Neuron (in vitro differentiated cells): ENCODE measurements at regions not wholly inside any gene's neighbourhood (a gene's known extent, or its start where the extent isn't known, plus 50 kb on each side); places are given as distances from the start of the nearest gene placed in this dataset.

Experiments
- H2AFZ ChIP-seq: one replicate; pipeline ENCODE4 v1.6.1; 2013; ENCODE audit warnings: low read depth, mild to moderate bottlenecking, inconsistent platforms, low read length, moderate library complexity
- H3K27me3 ChIP-seq: one replicate; pipeline ENCODE4 v1.6.1; 2013; ENCODE audit warnings: low read length; ENCODE audit not compliant: insufficient read depth
- H3K36me3 ChIP-seq: one replicate; pipeline ENCODE4 v1.6.1; 2013; ENCODE audit warnings: low read length; ENCODE audit not compliant: insufficient read depth
- H3K4me1 ChIP-seq: one replicate; pipeline ENCODE4 v1.6.1; 2013; ENCODE audit warnings: low read length; ENCODE audit not compliant: insufficient read depth
- H3K4me3 ChIP-seq: 2 replicates; pipeline ENCODE4 v1.5.1; 2013; ENCODE audit warnings: mild to moderate bottlenecking, low read length, moderate library complexity
- H3K9me3 ChIP-seq: one replicate; pipeline ENCODE4 v1.6.1; 2013; ENCODE audit warnings: low read length

GRCh38 chr12:25025951-25026490 lies 77.1 kb upstream of the BCAT1 start:
- no peak overlapping the region for H2AFZ ChIP-seq
- no peaks in the 10 kb centered on the region for H3K27me3 ChIP-seq
- H3K36me3 ChIP-seq: no peaks in the 10 kb centered on the region
- no peak overlapping the region for H3K4me3 ChIP-seq
- H3K4me1 ChIP-seq: no peaks in the 10 kb centered on the region
- no peaks in the 10 kb centered on the region for H3K9me3 ChIP-seq

- Histone ChIP-seq H2AFZ (peak overlapping the region; percentile 10), H3K9me3 (no peaks in the 10 kb centered on the region), H3K4me1 (no peaks in the 10 kb centered on the region), H3K4me3 (no peak overlapping the region), H3K36me3 (no peaks in the 10 kb centered on the region), H3K27me3 (no peaks in the 10 kb centered on the region)
These were observed 76.4 kb upstream of the BCAT1 start for GRCh38 chr12:25025260-25025659.

- Histone ChIP-seq H3K4me3 (no peak overlapping the region), H3K36me3 (no peaks in the 10 kb centered on the region), H2AFZ (no peak overlapping the region), H3K9me3 (peaks cover 5% of the 10 kb centered on the region), H3K27me3 (no peaks in the 10 kb centered on the region), H3K4me1 (no peaks in the 10 kb centered on the region)
These were observed 74.9 kb upstream of the BCAT1 start for GRCh38 chr12:25023808-25024207.

- Histone ChIP-seq H3K36me3 (no peaks in the 10 kb centered on the region), H2AFZ (no peak overlapping the region), H3K27me3 (no peaks in the 10 kb centered on the region), H3K9me3 (peaks cover 5% of the 10 kb centered on the region), H3K4me1 (no peaks in the 10 kb centered on the region), H3K4me3 (no peak overlapping the region)
These were observed 71.8 kb upstream of the BCAT1 start for GRCh38 chr12:25020621-25021243.

GRCh38 chr12:25018146-25018545 lies 69.2 kb upstream of the BCAT1 start:
- no peak overlapping the region for H2AFZ ChIP-seq
- H3K36me3 ChIP-seq: no peaks in the 10 kb centered on the region
- H3K27me3 ChIP-seq: no peaks in the 10 kb centered on the region
- H3K4me3 ChIP-seq: no peak overlapping the region
- peaks cover 5% of the 10 kb centered on the region for H3K9me3 ChIP-seq
- no peaks in the 10 kb centered on the region for H3K4me1 ChIP-seq

- Histone ChIP-seq H3K9me3 (peaks cover 5% of the 10 kb centered on the region), H3K4me1 (no peaks in the 10 kb centered on the region), H2AFZ (no peak overlapping the region), H3K4me3 (no peak overlapping the region), H3K36me3 (no peaks in the 10 kb centered on the region), H3K27me3 (no peaks in the 10 kb centered on the region)
These were observed 68.4 kb upstream of the BCAT1 start for GRCh38 chr12:25017336-25017735.

GRCh38 chr12:25014961-25015360 lies 66.1 kb upstream of the BCAT1 start:
- H3K4me1 ChIP-seq: no peaks in the 10 kb centered on the region
- H2AFZ ChIP-seq: no peak overlapping the region
- H3K9me3 ChIP-seq: peaks cover 5% of the 10 kb centered on the region
- no peaks in the 10 kb centered on the region for H3K36me3 ChIP-seq
- no peaks in the 10 kb centered on the region for H3K27me3 ChIP-seq
- no peak overlapping the region for H3K4me3 ChIP-seq

- no peaks in the 10 kb centered on the region for H3K27me3 ChIP-seq
- H3K36me3 ChIP-seq: no peaks in the 10 kb centered on the region
- H3K9me3 ChIP-seq: no peaks in the 10 kb centered on the region
- H3K4me1 ChIP-seq: no peaks in the 10 kb centered on the region
- no peak overlapping the region for H3K4me3 ChIP-seq
- no peak overlapping the region for H2AFZ ChIP-seq
These were observed 64.2 kb upstream of the BCAT1 start for GRCh38 chr12:25013061-25013460.

GRCh38 chr12:25009496-25010092 lies 60.7 kb upstream of the BCAT1 start:
- Histone ChIP-seq H3K9me3 (no peaks in the 10 kb centered on the region), H3K27me3 (no peaks in the 10 kb centered on the region), H3K36me3 (no peaks in the 10 kb centered on the region)

GRCh38 chr12:25005376-25005775 lies 56.5 kb upstream of the BCAT1 start:
- H3K27me3 ChIP-seq: no peaks in the 10 kb centered on the region
- no peaks in the 10 kb centered on the region for H3K4me1 ChIP-seq
- no peak overlapping the region for H3K4me3 ChIP-seq
- H3K9me3 ChIP-seq: no peaks in the 10 kb centered on the region
- no peak overlapping the region for H2AFZ ChIP-seq
- no peaks in the 10 kb centered on the region for H3K36me3 ChIP-seq

More at GRCh38 chr12:25009496-25010092, 60.7 kb upstream of the BCAT1 start:
- Histone ChIP-seq H3K4me3 (no peak overlapping the region), H2AFZ (no peak overlapping the region), H3K4me1 (no peaks in the 10 kb centered on the region)

- H3K27me3 ChIP-seq: no peaks in the 10 kb centered on the region
- H2AFZ ChIP-seq: no peak overlapping the region
- H3K4me3 ChIP-seq: no peak overlapping the region
- no peaks in the 10 kb centered on the region for H3K9me3 ChIP-seq
- no peaks in the 10 kb centered on the region for H3K36me3 ChIP-seq
- H3K4me1 ChIP-seq: no peaks in the 10 kb centered on the region
These were observed 55.5 kb upstream of the BCAT1 start for GRCh38 chr12:25004447-25004846.

GRCh38 chr12:25001311-25001710 lies 52.4 kb upstream of the BCAT1 start:
- H3K36me3 ChIP-seq: no peaks in the 10 kb centered on the region
- H3K9me3 ChIP-seq: no peaks in the 10 kb centered on the region
- H3K27me3 ChIP-seq: no peaks in the 10 kb centered on the region
- H2AFZ ChIP-seq: no peak overlapping the region
- H3K4me1 ChIP-seq: no peaks in the 10 kb centered on the region
- H3K4me3 ChIP-seq: no peak overlapping the region
